ENCODE measurements at regions not wholly inside any gene's neighbourhood (a gene's known extent, or its start where the extent isn't known, plus 50 kb on each side); places are given as distances from the start of the nearest gene placed in this dataset.

- no peaks in the 10 kb centered on the region for H3K9me3 ChIP-seq
- TF ChIP-seq POLR2AphosphoS5 (IDR thresholded peaks at IDR 0.05) (no peak), POLR2A (IDR thresholded peaks at IDR 0.05) (no peak), EP300 (IDR thresholded peaks at IDR 0.05) (no peak), CTCF (IDR thresholded peaks at IDR 0.05) (no peak)
- no peak for ATAC-seq
- H3K4me3 ChIP-seq, result no peak overlapping the region
- no peak overlapping the region for H3K27ac ChIP-seq
- no peaks in the 10 kb centered on the region for H3K4me1 ChIP-seq
- H3K36me3 ChIP-seq, result no peaks in the 10 kb centered on the region
- H3K27me3 ChIP-seq, result no peaks in the 10 kb centered on the region
These were observed 856.9 kb downstream of the EPHA3 start for GRCh38 chr3:89964347-89964746.

GRCh38 chr3:89966877-89967665, 859.6 kb downstream of the EPHA3 start:
- Histone ChIP-seq H3K4me1 (no peaks in the 10 kb centered on the region), H3K9me3 (no peaks in the 10 kb centered on the region), H3K4me3 (no peak overlapping the region), H3K27ac (no peak overlapping the region), H3K36me3 (no peaks in the 10 kb centered on the region), H3K27me3 (no peaks in the 10 kb centered on the region)
- no peak for ATAC-seq
- 22 to 49% methylated on average over 4 to 5 of the region's 5 CpGs for WGBS, 2 donors (ENCODE audit: low coverage in 1 of 2)
- TF ChIP-seq CTCF (IDR thresholded peaks at IDR 0.05), result no peak
- no peak for TF ChIP-seq POLR2A (IDR thresholded peaks at IDR 0.05)
- no peak for TF ChIP-seq POLR2AphosphoS5 (IDR thresholded peaks at IDR 0.05)
- TF ChIP-seq EP300 (IDR thresholded peaks at IDR 0.05), result no peak

GRCh38 chr3:89971329-89971728, 863.9 kb downstream of the EPHA3 start:
- Histone ChIP-seq H3K36me3 (no peaks in the 10 kb centered on the region), H3K4me3 (no peak overlapping the region), H3K9me3 (no peaks in the 10 kb centered on the region), H3K27ac (no peak overlapping the region), H3K27me3 (no peaks in the 10 kb centered on the region), H3K4me1 (peaks cover 0 to 9% (median 0%) of the 10 kb centered on the region in 3 donors)
- whole genome bisulfite sequencing, 2 donors (ENCODE audit: low coverage in 1 of 2), result 100% methylated on average over 2 of the region's 2 CpGs; no CpG with 5 or more reads in 1 of the 2 donors
- ATAC-seq, result no peak
- no peak for TF ChIP-seq POLR2A (IDR thresholded peaks at IDR 0.05)
- no peak for TF ChIP-seq POLR2AphosphoS5 (IDR thresholded peaks at IDR 0.05)
- no peak for TF ChIP-seq CTCF (IDR thresholded peaks at IDR 0.05)
- TF ChIP-seq EP300 (IDR thresholded peaks at IDR 0.05), result no peak

GRCh38 chr3:89973156-89973555, 865.7 kb downstream of the EPHA3 start:
- Histone ChIP-seq H3K9me3 (no peaks in the 10 kb centered on the region), H3K36me3 (no peaks in the 10 kb centered on the region), H3K4me1 (peaks cover 0 to 12% (median 0%) of the 10 kb centered on the region in 3 donors), H3K4me3 (no peak overlapping the region), H3K27me3 (no peaks in the 10 kb centered on the region), H3K27ac (no peak overlapping the region)
- TF ChIP-seq CTCF (IDR thresholded peaks at IDR 0.05) (no peak), POLR2A (IDR thresholded peaks at IDR 0.05) (no peak), EP300 (IDR thresholded peaks at IDR 0.05) (no peak), POLR2AphosphoS5 (IDR thresholded peaks at IDR 0.05) (no peak)
- no peak for ATAC-seq
- WGBS, 2 donors (ENCODE audit: low coverage in 1 of 2), result 88 to 89% methylated on average over 2 of the region's 2 CpGs

GRCh38 chr3:89974903-89975519, 867.6 kb downstream of the EPHA3 start:
- Histone ChIP-seq H3K9me3 (no peaks in the 10 kb centered on the region), H3K27ac (no peak overlapping the region), H3K36me3 (no peaks in the 10 kb centered on the region), H3K27me3 (no peaks in the 10 kb centered on the region), H3K4me1 (peaks cover 0 to 12% (median 0%) of the 10 kb centered on the region in 3 donors), H3K4me3 (no peak overlapping the region)
- no peak for ATAC-seq
- 55 to 73% methylated on average over 5 of the region's 5 CpGs for WGBS, 2 donors (ENCODE audit: low coverage in 1 of 2)
- no peak for TF ChIP-seq POLR2AphosphoS5 (IDR thresholded peaks at IDR 0.05)
- TF ChIP-seq CTCF (IDR thresholded peaks at IDR 0.05), result no peak

Data from gastroesophageal sphincter (tissue), 4 donors.